NK-92 (cell line): ENCODE measurements at regions not wholly inside any gene's neighbourhood (a gene's known extent, or its start where the extent isn't known, plus 50 kb on each side); places are given as distances from the start of the nearest gene placed in this dataset.
"Not testable (repeated sequence)": the region's sequence is repeated elsewhere in the genome, so short reads cannot be mapped to it uniquely, and the experiment has no call there.

Source experiments
- DNase-seq: peaks from one replicate; lab custom pipeline; 2025; ENCODE audit not compliant: unreplicated experiment; lab: John Stamatoyannopoulos, UW

- no peak for DNase-seq
Observed at GRCh38 chr1:228938537-228938901, 203.2 kb downstream of the RHOU start.

GRCh38 chr1:228939001-228939691, 203.9 kb downstream of the RHOU start:
- no peak for DNase-seq

GRCh38 chr1:228939881-228940392, 204.7 kb downstream of the RHOU start:
- DNase-seq, result no peak

- no peak for DNase-seq
Observed at GRCh38 chr1:228940526-228940925, 205.2 kb downstream of the RHOU start.

- no peak for DNase-seq
Observed at GRCh38 chr1:228940926-228941325, 205.6 kb downstream of the RHOU start.

GRCh38 chr1:228941666-228942065, 206.4 kb downstream of the RHOU start:
- no peak for DNase-seq

GRCh38 chr1:228943436-228943835, 208.2 kb downstream of the RHOU start:
- DNase-seq, result no peak

GRCh38 chr1:228944296-228944695, 209.0 kb downstream of the RHOU start:
- DNase-seq, result no peak

GRCh38 chr1:228944935-228945371, 209.7 kb downstream of the RHOU start:
- DNase-seq, result no peak

GRCh38 chr1:228945885-228946284, 210.6 kb downstream of the RHOU start:
- DNase-seq, result no peak

- DNase-seq, result not testable (repeated sequence)
Observed at GRCh38 chr1:228949617-228950016, 214.3 kb downstream of the RHOU start.

GRCh38 chr1:228953207-228953606, 217.9 kb downstream of the RHOU start:
- DNase-seq, result no peak

GRCh38 chr1:228953808-228954207, 218.5 kb downstream of the RHOU start:
- not testable (repeated sequence) for DNase-seq

- DNase-seq, result no peak
Observed at GRCh38 chr1:228955691-228956090, 220.4 kb downstream of the RHOU start.

- no peak for DNase-seq
Observed at GRCh38 chr1:228956864-228957263, 221.6 kb downstream of the RHOU start.

- no peak for DNase-seq
Observed at GRCh38 chr1:228957535-228957934, 222.3 kb downstream of the RHOU start.

GRCh38 chr1:228958121-228958520, 222.8 kb downstream of the RHOU start:
- DNase-seq, result no peak

- DNase-seq, result no peak
Observed at GRCh38 chr1:228958741-228959140, 223.5 kb downstream of the RHOU start.

- DNase-seq, result no peak
Observed at GRCh38 chr1:228960705-228961104, 225.4 kb downstream of the RHOU start.

- DNase-seq, result no peak
Observed at GRCh38 chr1:228961511-228961910, 226.2 kb downstream of the RHOU start.

GRCh38 chr1:228963795-228964177, 228.5 kb downstream of the RHOU start:
- no peak for DNase-seq

GRCh38 chr1:228964178-228965089, 229.2 kb downstream of the RHOU start:
- no peak for DNase-seq
